H1 (cell line): ENCODE measurements at regions not wholly inside any gene's neighbourhood (a gene's known extent, or its start where the extent isn't known, plus 50 kb on each side); places are given as distances from the start of the nearest gene placed in this dataset.

Experiments
- CTCF ChIA-PET: fragments of 300-600 bp; sonication (Branson Sonifier 250); formaldehyde crosslinking; loops from one replicate; lab custom pipeline; 2021; ENCODE audit not compliant: partially characterized antibody; lab: Charles Lee
- POLR2A ChIA-PET: fragments of 300-600 bp; sonication (Branson Sonifier 250); formaldehyde crosslinking; loops from one replicate; lab custom pipeline; 2021; ENCODE audit warnings: inconsistent platforms; ENCODE audit not compliant: partially characterized antibody; lab: Charles Lee
- DNase-seq, 2 experiments: peaks; one replicate each; pipeline versions ENCODE4 v3.0.0 to v3.0.0-alpha.2; 2010 to 2022; ENCODE audit warnings: low spot score in 2 of 2, low read depth in 1 of 2, mixed read lengths in 1 of 2
- FAIRE-seq: peaks from 2 replicates; lab custom pipeline; 2011; peaks lifted over from hg19 to GRCh38; lab: Jason Lieb, UNC
- H2AFZ ChIP-seq: 2 replicates; pipeline ENCODE4 v1.8.1; 2012; ENCODE audit warnings: low read length, inconsistent platforms
- H2AK5ac ChIP-seq: 2 replicates; pipeline ENCODE4 v1.6.1; 2013; ENCODE audit warnings: low read depth, low read length
- H2BK120ac ChIP-seq: replicated peaks from 2 replicates; pipeline ENCODE3; 2013; ENCODE audit warnings: low read depth, low read length, inconsistent platforms
- H2BK12ac ChIP-seq: 2 replicates; pipeline ENCODE4 v1.6.1; 2013; ENCODE audit warnings: low read depth, low read length
- H2BK15ac ChIP-seq: 2 replicates; pipeline ENCODE4 v1.6.1; 2013; ENCODE audit warnings: low read length
- H2BK20ac ChIP-seq: 2 replicates; pipeline ENCODE4 v1.6.1; 2013; ENCODE audit warnings: low read length
- H2BK5ac ChIP-seq: 2 replicates; pipeline ENCODE4 v1.6.1; 2013; ENCODE audit warnings: low read depth, low read length
- H3K14ac ChIP-seq: 2 replicates; pipeline ENCODE4 v1.6.1; 2013; ENCODE audit warnings: inconsistent platforms; ENCODE audit not compliant: insufficient read length
- H3K18ac ChIP-seq: 2 replicates; pipeline ENCODE4 v1.6.1; 2013; ENCODE audit warnings: low read length; ENCODE audit errors: extremely low read depth
- H3K23ac ChIP-seq: 2 replicates; pipeline ENCODE4 v1.6.1; 2013; ENCODE audit warnings: inconsistent platforms; ENCODE audit not compliant: insufficient read length
- H3K23me2 ChIP-seq: 2 replicates; pipeline ENCODE4 v1.6.1; 2013; ENCODE audit warnings: low read depth, low read length
- H3K27ac ChIP-seq: 2 replicates; pipeline ENCODE4 v1.6.1; 2011; ENCODE audit warnings: low read depth, low read length, inconsistent platforms
- H3K27me3 ChIP-seq, 4 experiments: replicated peaks in 1 of 4; 1 replicate in 1 of 4; 2 replicates in 3 of 4; pipeline versions ENCODE4 v1.6.1 to v1.8.1; 2011 to 2013; ENCODE audit warnings: low read length in 3 of 4, mild to moderate bottlenecking in 3 of 4, inconsistent platforms in 2 of 4, mixed read lengths in 2 of 4, moderate library complexity in 1 of 4; ENCODE audit not compliant: control insufficient read depth in 3 of 4, insufficient read depth in 3 of 4; ENCODE audit errors: extremely low read depth in 1 of 4
- H3K36me3 ChIP-seq, 4 experiments: 2 replicates each; pipeline versions ENCODE4 v1.6.1 to v1.8.1; 2011 to 2013; ENCODE audit warnings: mild to moderate bottlenecking in 4 of 4, low read length in 3 of 4, moderate library complexity in 2 of 4, control low read depth in 1 of 4, inconsistent platforms in 1 of 4; ENCODE audit not compliant: insufficient read depth in 4 of 4, control insufficient read depth in 2 of 4
- H3K4ac ChIP-seq: replicated peaks from 2 replicates; pipeline ENCODE3; 2013; ENCODE audit warnings: low read length, low read depth, mixed read lengths, inconsistent platforms; ENCODE audit not compliant: insufficient read length
- H3K4me1 ChIP-seq, 4 experiments: replicated peaks in 1 of 4; 1 replicate in 1 of 4; 2 replicates in 3 of 4; pipeline versions ENCODE4 v1.6.1 to v1.8.1; 2011 to 2013; ENCODE audit warnings: low read length in 3 of 4, inconsistent platforms in 2 of 4, mixed read lengths in 1 of 4; ENCODE audit not compliant: insufficient read depth in 4 of 4, control insufficient read depth in 3 of 4
- H3K4me2 ChIP-seq, 2 experiments: 2 replicates each; pipeline versions ENCODE4 v1.6.1 to v1.8.1; 2011 to 2013; ENCODE audit warnings: low read depth in 2 of 2, low read length in 2 of 2, control low read depth in 1 of 2, inconsistent platforms in 1 of 2, mild to moderate bottlenecking in 1 of 2; ENCODE audit not compliant: insufficient read depth in 1 of 2
- H3K4me3 ChIP-seq, 4 experiments: fragments of 200-600, 300-600 bp in 1 of 4; sonication (generic), shearing (Covaris generic), sonication (Bioruptor Twin) in 1 of 4; 2 replicates each; pipeline versions ENCODE4 v1.5.1 to v1.8.1; 2011 to 2016; ENCODE audit warnings: low read length in 4 of 4, low read depth in 3 of 4, control low read depth in 2 of 4, inconsistent platforms in 2 of 4, mild to moderate bottlenecking in 2 of 4, mixed read lengths in 1 of 4, moderate library complexity in 1 of 4; ENCODE audit not compliant: insufficient read depth in 2 of 4; ENCODE audit errors: extremely low read depth in 1 of 4
- H3K56ac ChIP-seq: replicated peaks from 2 replicates; pipeline ENCODE3; 2013; ENCODE audit warnings: low read depth, mild to moderate bottlenecking, mixed read lengths, low read length, inconsistent platforms; ENCODE audit not compliant: insufficient read length
- H3K79me1 ChIP-seq: 2 replicates; pipeline ENCODE4 v1.6.1; 2013; ENCODE audit warnings: low read depth, low read length, control low read depth
- H3K79me2 ChIP-seq, 2 experiments: 2 replicates each; pipeline versions ENCODE4 v1.6.1 to v1.8.1; 2012 to 2013; ENCODE audit warnings: low read length in 2 of 2, mild to moderate bottlenecking in 2 of 2, inconsistent platforms in 1 of 2; ENCODE audit not compliant: insufficient read depth in 2 of 2, control insufficient read depth in 1 of 2
- H3K9ac ChIP-seq, 4 experiments: replicated peaks in 1 of 4; 1 replicate in 1 of 4; 2 replicates in 3 of 4; pipeline versions ENCODE4 v1.6.1 to v1.8.1; 2011 to 2013; ENCODE audit warnings: low read depth in 3 of 4, low read length in 3 of 4, control low read depth in 2 of 4, mild to moderate bottlenecking in 2 of 4, moderate library complexity in 2 of 4, inconsistent platforms in 1 of 4; ENCODE audit errors: extremely low read depth in 1 of 4
- H3K9me3 ChIP-seq, 2 experiments: 2 replicates each; pipeline versions ENCODE4 v1.6.1 to v1.8.1; 2012 to 2013; ENCODE audit warnings: mild to moderate bottlenecking in 2 of 2, moderate library complexity in 2 of 2, control low read depth in 1 of 2, inconsistent platforms in 1 of 2, low read depth in 1 of 2, low read length in 1 of 2, mixed read lengths in 1 of 2; ENCODE audit not compliant: insufficient read depth in 2 of 2
- H4K20me1 ChIP-seq, 2 experiments: replicated peaks in 1 of 2; 2 replicates each; pipeline versions ENCODE3 to v1.8.1; 2011 to 2013; ENCODE audit warnings: inconsistent platforms in 2 of 2, low read length in 2 of 2, mild to moderate bottlenecking in 1 of 2; ENCODE audit not compliant: insufficient read depth in 2 of 2, control insufficient read depth in 1 of 2
- H4K5ac ChIP-seq: 2 replicates; pipeline ENCODE4 v1.6.1; 2013; ENCODE audit warnings: low read length, low read depth, mixed read lengths, inconsistent platforms; ENCODE audit not compliant: insufficient read length
- H4K8ac ChIP-seq: 2 replicates; pipeline ENCODE4 v1.8.0; 2013; ENCODE audit warnings: mild to moderate bottlenecking, moderate library complexity, low read length, inconsistent platforms; ENCODE audit not compliant: insufficient read depth; ENCODE audit errors: extremely low read depth
- H4K91ac ChIP-seq: replicated peaks from 2 replicates; pipeline ENCODE3; 2013; ENCODE audit warnings: low read length, mixed read lengths, inconsistent platforms; ENCODE audit not compliant: insufficient read length
- CHD2 ChIP-seq: IDR thresholded peaks from 2 replicates; pipeline ENCODE4 v1.6.1; 2012; ENCODE audit warnings: low read length, improper control_type of control experiment
- GTF2F1 ChIP-seq: IDR thresholded peaks from 2 replicates; pipeline ENCODE4 v1.6.1; 2012; ENCODE audit warnings: low read depth, low read length, improper control_type of control experiment, borderline replicate concordance
- JUND ChIP-seq: IDR thresholded peaks from 2 replicates; pipeline ENCODE4 v1.6.1; 2011; ENCODE audit warnings: mild to moderate bottlenecking, improper control_type of control experiment, low read length
- NANOG ChIP-seq: IDR thresholded peaks from 2 replicates; pipeline ENCODE4 v1.6.1; 2011; ENCODE audit warnings: low read length, low read depth, mild to moderate bottlenecking, inconsistent platforms; ENCODE audit not compliant: insufficient read depth, poor library complexity, severe bottlenecking
- NRF1 ChIP-seq: IDR thresholded peaks from 2 replicates; pipeline ENCODE4 v1.6.1; 2011; ENCODE audit warnings: mild to moderate bottlenecking, low read depth, low read length, improper control_type of control experiment
- POU5F1 ChIP-seq: IDR thresholded peaks from 2 replicates; pipeline ENCODE4 v1.6.1; 2011; ENCODE audit warnings: low read depth, mild to moderate bottlenecking, low read length, moderate library complexity
- RBBP5 ChIP-seq: IDR thresholded peaks from 2 replicates; pipeline ENCODE4 v1.7.1; 2012; ENCODE audit warnings: low read depth, mild to moderate bottlenecking, inconsistent platforms, low read length, moderate library complexity, borderline replicate concordance
- RFX5 ChIP-seq: IDR thresholded peaks from 2 replicates; pipeline ENCODE4 v1.6.1; 2011; ENCODE audit warnings: low read depth, low read length, improper control_type of control experiment, borderline replicate concordance
- SP1 ChIP-seq: IDR thresholded peaks from 2 replicates; pipeline ENCODE4 v1.6.1; 2011; ENCODE audit warnings: low read depth, low read length
- SP2 ChIP-seq: IDR thresholded peaks from 2 replicates; pipeline ENCODE4 v1.6.1; 2012; ENCODE audit warnings: mild to moderate bottlenecking, low read length, inconsistent platforms
- SRF ChIP-seq: IDR thresholded peaks from 2 replicates; pipeline ENCODE4 v1.6.1; 2011; ENCODE audit warnings: mild to moderate bottlenecking, low read depth, low read length, moderate library complexity
- TBP ChIP-seq: IDR thresholded peaks from 2 replicates; pipeline ENCODE4 v1.6.1; 2011; ENCODE audit warnings: low read depth, low read length, improper control_type of control experiment
- TEAD4 ChIP-seq: IDR thresholded peaks from 2 replicates; pipeline ENCODE4 v1.6.1; 2012; ENCODE audit warnings: low read depth, low read length, inconsistent platforms, mixed read lengths
- YY1 ChIP-seq: IDR thresholded peaks from 2 replicates; pipeline ENCODE4 v1.6.1; 2011; ENCODE audit warnings: low read depth, mild to moderate bottlenecking, low read length

GRCh38 chr2:75853436-75853835 is 142.7 kb upstream of the GCFC2 start:
- Histone ChIP-seq H4K91ac (no peak overlapping the region), H4K20me1 (no peaks in the 10 kb centered on the region), H2BK12ac (no peak overlapping the region), H4K8ac (no peak overlapping the region), H3K23ac (no peak overlapping the region), H3K56ac (no peak overlapping the region), H2AFZ (no peak overlapping the region), H3K4ac (no peak overlapping the region), H3K27me3 (no peaks in the 10 kb centered on the region), H3K27ac (no peak overlapping the region), H2BK5ac (no peak overlapping the region), H3K23me2 (no peaks in the 10 kb centered on the region), H3K79me1 (no peaks in the 10 kb centered on the region), H3K9ac (no peak overlapping the region), H4K5ac (no peak overlapping the region), H3K4me1 (no peaks in the 10 kb centered on the region), H2BK15ac (no peak overlapping the region), H3K9me3 (peaks cover 12 to 17% of the 10 kb centered on the region in 2 experiments; a peak in 3 of 4 replicates), H2AK5ac (no peak overlapping the region), H2BK120ac (no peak overlapping the region), H3K79me2 (no peaks in the 10 kb centered on the region), H3K14ac (no peak overlapping the region), H3K4me2 (no peak overlapping the region), H2BK20ac (no peak overlapping the region), H3K4me3 (no peak overlapping the region), H3K18ac (no peak overlapping the region), H3K36me3 (no peaks in the 10 kb centered on the region; a peak in 1 of 8 replicates)
- POLR2A ChIA-PET = no interaction called here
- FAIRE-seq (no peak), DNase-seq (no peak)
- CTCF ChIA-PET = interaction anchor here (0.6 to 1.3 kb wide), 2 partner anchors 14 to 633 kb away, joined by 3 read pairs; no protein-coding TSS in a partner anchor
- TF ChIP-seq POU5F1 (no peak), YY1 (no peak), RFX5 (no peak), SRF (no peak), RBBP5 (no peak), NRF1 (no peak), CHD2 (no peak), JUND (no peak), TEAD4 (no peak), NANOG (no peak), GTF2F1 (no peak), SP1 (no peak), SP2 (no peak), TBP (no peak)
